HG03060 (cell line): ENCODE measurements at regions not wholly inside any gene's neighbourhood (a gene's known extent, or its start where the extent isn't known, plus 50 kb on each side); places are given as distances from the start of the nearest gene placed in this dataset.

Experiments used
- ATAC-seq: cut with Tn5 transposase; IDR thresholded peaks from one replicate; pipeline ENCODE4 v1.9.1; 2021; ENCODE audit warnings: low read depth, moderate number of reproducible peaks; ENCODE audit not compliant: unreplicated experiment

GRCh38 chr20:7378864-7379605 lies 561.2 kb downstream of the HAO1 start:
- ATAC-seq, result no peak

DNA sequence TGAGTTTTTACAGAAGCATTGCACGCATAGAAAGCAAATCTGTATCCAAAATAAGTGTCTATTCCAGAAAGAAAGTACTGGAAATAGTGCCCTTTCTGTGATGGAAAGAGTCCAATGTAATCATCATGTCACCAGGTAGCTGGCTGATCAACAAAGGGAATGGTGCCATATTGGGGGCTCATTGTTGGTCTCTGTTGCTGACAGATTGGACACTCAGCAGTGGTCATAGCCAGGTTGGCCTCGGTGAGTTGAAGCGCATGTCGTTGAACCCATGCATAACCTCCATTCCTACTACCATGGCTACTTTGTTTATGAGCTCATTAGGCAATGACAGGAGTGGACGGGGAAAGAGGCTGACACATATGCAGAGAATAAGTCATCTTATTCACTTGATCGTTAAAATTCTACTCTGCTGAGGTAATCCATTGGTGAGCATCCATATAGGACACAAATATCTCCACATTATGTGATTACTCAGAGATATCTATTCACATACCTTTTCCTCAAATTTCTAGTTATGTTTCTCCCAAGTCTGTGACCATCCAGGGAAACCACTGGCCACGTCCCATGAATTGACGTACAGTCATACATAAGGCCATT lies 560.5 kb downstream of the HAO1 start:
- ATAC-seq, result no peak

DNA sequence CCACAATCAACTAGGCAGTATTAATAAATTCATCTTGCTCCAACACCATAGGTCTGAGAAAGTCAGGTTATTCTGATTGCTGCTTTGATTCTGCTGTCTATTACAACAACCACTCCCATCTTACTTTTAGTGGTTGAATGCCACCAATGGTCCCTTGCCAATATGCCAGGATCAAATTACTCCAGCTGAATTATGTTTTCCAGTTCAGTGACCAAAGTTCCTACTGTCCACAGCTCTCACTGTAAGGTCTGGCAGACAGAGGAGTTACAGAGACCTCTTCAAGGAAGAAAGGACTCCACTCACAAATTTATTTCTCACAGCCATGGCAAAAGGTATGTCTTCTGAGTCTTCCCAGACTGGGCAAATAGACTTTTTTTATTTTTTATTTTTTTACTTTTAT lies 557.0 kb downstream of the HAO1 start:
- no peak for ATAC-seq

GRCh38 chr20:7387638-7388193 lies 552.5 kb downstream of the HAO1 start:
- no peak for ATAC-seq

- no peak for ATAC-seq
These were observed 551.0 kb downstream of the HAO1 start for GRCh38 chr20:7389216-7389615.

DNA sequence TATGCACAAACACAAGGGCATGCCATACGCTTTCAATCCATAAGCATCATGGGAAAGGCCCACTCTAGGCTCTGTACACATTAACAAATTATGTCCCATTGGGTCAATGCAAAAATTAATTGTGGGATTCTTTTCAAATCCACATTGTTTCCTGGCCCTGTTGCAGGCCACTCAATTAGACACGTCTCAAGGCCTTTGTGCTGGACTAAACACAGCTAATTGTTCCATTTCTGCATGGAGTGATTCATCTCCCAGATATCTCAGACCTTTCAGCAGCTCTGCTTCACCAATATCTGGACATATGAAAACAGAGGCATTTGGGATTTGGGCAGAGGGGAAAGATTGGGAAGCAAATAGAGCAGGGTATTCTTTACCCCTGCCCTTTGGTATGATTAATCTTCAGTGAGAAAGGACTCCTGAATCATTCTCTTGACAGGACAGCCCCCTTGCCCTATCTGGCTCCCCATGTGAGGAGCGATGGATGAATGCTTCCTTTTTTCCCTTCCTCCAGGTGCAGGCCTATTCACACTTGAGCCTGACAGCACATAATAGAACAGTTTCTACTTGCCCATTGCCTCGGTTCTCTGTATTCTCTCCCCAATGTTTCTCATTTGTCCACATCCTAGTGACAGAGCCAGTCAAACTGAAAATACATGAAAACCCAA lies 547.6 kb downstream of the HAO1 start:
- no peak for ATAC-seq

- ATAC-seq, result no peak
These were observed 541.1 kb downstream of the HAO1 start for GRCh38 chr20:7399114-7399513.

- no peak for ATAC-seq
These were observed 540.7 kb downstream of the HAO1 start for GRCh38 chr20:7399575-7399974.

DNA sequence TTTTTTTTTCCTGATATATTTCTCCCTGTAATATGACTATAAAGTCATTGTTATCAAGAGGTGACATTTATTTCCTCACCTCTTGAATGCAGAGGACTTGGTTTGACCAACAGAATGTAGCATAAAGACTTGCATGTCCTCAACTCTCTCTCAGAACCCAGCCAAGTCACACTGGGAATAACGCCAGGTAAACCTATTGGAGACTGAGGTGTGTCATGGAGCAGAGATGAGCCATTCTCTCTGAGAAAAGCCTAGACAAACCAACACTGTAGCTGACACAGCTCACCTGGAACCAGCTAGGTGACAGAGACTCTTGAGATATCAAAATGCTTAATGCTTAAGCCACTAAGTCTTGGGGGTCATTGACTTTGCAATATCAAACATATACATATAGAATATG lies 533.6 kb downstream of the HAO1 start:
- ATAC-seq, result no peak

DNA sequence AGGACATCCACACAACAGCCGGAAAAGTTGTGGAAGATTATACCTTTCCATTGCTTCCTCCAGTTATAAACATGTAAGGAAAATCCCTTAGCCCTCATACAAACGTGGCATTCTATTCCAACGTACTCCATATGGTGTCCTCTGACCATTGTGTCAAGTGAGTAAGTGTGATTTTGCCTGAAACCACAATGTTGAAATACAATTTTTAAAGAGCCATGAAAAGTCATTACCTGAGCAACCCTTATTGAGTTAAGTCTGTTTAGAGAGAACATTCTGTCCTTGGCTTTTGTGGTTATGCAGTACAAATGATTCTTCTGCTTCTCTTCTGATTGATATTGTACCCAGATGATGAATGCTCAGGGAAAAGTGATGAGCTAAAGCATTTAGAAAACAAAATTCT lies 530.1 kb downstream of the HAO1 start:
- ATAC-seq, result no peak

- ATAC-seq, result no peak
These were observed 529.2 kb downstream of the HAO1 start for GRCh38 chr20:7411075-7411474.

DNA sequence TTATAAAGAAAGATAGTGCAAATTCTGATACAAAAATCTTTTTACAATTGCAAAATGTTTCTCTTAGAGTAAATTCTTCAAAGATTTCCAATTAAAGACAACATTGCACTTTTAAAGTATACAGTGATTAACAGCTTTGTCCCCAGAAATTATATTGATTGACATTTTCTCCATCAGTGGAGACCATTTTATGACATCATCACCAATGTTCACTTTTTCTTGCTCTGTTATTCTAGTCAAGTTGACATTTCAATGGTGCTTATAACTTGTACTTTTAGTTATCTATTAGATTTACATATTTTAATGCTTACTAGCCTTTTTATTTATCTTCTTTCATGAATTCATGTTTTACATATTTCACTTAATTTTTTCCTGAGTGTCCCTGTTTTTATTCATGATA lies 524.8 kb downstream of the HAO1 start:
- no peak for ATAC-seq

GRCh38 chr20:7416382-7416781 lies 523.9 kb downstream of the HAO1 start:
- ATAC-seq, result no peak

GRCh38 chr20:7420345-7420744 lies 519.9 kb downstream of the HAO1 start:
- no peak for ATAC-seq

DNA sequence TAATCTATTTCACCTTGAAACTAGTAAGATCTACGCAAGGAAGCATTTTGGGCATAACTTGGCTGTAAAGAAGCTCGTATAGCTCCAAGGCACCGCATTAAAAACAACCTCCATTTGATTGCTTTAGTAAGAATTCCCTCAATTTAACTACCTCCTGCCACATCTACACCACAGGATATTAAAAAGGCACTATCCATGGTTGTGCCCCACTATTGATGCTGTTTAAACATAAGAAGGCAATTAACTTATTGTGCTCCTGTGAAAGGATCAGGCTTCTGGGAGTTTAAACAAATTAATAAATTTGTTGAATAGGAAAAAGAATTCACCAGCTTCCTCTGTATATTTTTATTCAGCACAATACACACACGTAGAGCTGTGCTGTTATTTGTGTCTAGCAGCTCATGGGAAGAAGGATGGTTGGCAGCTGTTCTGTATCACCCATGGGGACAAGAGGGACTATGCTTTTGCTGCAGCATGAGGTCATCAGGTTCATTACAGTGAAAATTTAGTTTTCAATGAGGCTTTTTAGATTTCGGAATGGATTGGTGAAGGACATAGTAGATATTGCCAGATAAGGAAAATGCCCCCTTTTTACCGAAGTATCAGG lies 513.3 kb downstream of the HAO1 start:
- no peak for ATAC-seq

DNA sequence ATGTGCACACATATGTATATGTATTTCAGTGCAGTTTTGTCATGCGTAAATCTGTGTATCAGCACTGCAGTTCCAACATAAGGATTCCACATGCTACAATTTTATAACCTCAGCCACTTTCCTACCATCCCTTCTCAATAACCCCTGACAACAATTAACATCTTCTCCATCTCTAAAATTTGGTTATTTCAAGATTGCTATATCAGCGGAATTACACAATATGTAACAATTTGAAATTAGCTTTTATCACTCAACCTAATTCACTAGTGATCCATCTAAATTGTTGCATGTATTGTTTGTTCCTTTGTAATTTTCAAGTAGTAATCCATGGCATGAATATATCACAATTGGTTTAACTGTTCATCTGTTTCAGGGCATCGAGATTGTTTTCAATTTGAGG lies 511.3 kb downstream of the HAO1 start:
- no peak for ATAC-seq

- ATAC-seq, result no peak
These were observed 507.6 kb downstream of the HAO1 start for GRCh38 chr20:7432612-7433011.

- ATAC-seq, result no peak
These were observed 502.9 kb downstream of the HAO1 start for GRCh38 chr20:7437311-7437710.

- ATAC-seq, result no peak
These were observed 491.0 kb downstream of the HAO1 start for GRCh38 chr20:7449269-7449668.

GRCh38 chr20:7452890-7453289 lies 487.4 kb downstream of the HAO1 start:
- ATAC-seq, result no peak

DNA sequence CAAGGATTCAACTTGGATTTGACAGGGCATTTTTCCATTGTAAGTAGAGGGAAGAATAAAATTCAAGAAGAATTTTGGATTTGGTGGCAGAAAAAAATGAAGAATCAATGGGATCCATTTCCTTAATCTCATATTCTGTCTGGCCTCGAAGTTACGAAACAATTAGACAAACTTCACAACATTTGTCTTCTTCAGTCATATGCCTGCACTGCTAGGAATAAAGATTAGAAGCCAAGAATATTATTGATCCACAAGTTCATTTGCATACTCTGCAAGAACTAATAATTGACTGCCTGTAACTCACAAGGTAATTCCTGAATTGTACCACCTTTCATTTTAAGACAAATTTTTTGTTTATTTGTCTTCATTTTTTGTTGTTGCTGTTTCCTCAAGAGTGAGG lies 486.2 kb downstream of the HAO1 start:
- no peak for ATAC-seq
